HuH-7.5 (cell line): ENCODE measurements at regions not wholly inside any gene's neighbourhood (a gene's known extent, or its start where the extent isn't known, plus 50 kb on each side); places are given as distances from the start of the nearest gene placed in this dataset.

Experiments used
- DNase-seq: peaks from one replicate; pipeline ENCODE4 v3.0.0; 2011; ENCODE audit warnings: low spot score

- DNase-seq, result no peak
Observed at GRCh38 chr14:89628521-89628920, 211.5 kb upstream of the FOXN3 start.

DNA sequence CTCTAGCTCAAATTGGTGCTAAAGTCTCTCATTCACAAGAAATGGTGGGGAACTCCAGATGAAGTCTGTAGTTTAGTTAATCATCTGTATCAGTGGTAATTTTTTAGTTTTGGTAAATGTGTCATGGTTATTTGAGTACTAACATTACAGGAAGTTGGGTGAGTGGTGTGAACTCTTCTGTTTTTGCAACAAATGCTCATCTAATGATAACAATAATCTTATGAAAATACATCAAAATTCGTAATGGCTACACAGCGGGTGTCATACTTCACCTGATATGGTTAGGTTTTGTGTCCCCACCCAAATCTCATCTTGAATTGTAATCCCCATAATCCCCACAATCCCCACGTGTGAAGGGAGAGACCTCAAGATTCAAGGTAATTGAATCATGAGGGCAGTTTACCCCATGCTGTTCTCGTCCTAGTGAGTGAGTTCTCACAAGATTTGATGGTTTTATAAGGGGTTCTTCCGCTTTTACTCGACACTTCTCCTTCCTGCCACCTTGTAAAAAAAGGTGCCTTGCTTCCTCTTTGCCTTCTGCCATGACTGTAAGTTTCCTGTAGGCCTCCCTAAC lies 209.3 kb upstream of the FOXN3 start:
- no peak for DNase-seq

DNA sequence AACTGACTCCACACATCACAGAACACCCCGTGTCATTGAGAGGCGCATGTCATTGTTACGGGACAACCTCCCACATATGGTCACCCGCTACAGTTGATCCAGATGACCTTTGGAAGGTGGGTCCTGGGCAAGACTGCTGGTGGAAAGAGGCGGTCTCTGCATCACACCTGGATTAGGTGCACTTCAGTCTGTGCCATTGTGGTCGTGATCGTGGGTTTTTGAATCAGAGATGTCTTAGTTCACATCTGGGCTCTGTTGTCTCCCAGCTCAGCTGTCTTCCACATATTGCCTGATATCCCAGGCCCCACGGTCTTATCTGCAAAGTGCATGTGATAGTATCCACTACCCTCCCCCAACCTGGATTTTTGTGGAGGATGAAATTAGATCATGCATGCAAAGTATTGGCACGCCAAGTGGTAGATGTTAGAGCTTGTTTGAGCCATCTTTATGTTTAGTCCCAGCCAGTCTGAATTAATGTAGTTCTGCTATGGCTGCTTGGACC lies 208.7 kb upstream of the FOXN3 start:
- no peak for DNase-seq

DNA sequence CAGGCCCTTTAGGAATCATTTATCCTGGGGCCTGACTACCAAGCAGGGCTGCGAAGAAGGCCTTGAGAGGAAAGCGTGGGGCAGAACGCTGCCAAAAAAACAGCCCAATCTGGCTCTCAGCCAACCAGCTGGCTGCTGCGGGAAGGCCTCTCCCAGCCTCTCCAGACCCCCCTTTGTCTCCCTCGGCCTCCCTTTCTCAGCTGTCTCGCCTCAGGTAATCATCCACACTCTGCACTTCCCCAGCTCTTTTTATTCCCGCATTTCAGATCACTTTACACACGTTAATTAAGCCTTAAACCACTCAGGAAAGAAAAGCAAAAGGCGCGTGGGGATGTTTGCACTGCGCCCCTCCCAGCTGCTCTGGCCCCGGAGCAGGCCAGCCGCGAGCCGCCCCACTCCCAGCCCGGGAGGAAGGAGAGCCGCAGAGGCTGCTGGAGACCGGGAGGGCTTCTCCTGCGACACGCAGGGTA lies 208.2 kb upstream of the FOXN3 start:
- DNase-seq, result no peak

GRCh38 chr14:89624500-89625156 lies 207.6 kb upstream of the FOXN3 start:
- no peak for DNase-seq

GRCh38 chr14:89621791-89622638 lies 205.0 kb upstream of the FOXN3 start:
- DNase-seq, result no peak

GRCh38 chr14:89621009-89621421 lies 204.0 kb upstream of the FOXN3 start:
- no peak for DNase-seq

DNA sequence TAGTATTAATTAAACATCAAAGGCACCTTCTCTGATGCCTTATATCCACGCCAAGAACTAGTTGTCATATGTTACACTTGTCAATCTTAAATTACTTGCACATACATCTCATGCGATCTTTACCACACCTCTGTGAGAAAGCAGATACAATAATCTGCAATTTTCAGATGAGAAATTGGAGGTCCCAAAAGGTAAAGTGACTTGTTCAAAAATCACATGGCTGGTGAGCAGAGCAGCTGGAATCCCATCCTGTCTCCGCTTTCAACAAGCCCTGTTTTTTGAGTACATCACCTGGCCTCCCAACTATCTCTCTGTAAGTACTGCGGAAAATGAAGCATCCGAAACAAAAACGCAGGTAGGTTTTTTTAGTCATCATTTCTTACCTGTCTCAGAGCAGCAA lies 203.4 kb upstream of the FOXN3 start:
- no peak for DNase-seq

DNA sequence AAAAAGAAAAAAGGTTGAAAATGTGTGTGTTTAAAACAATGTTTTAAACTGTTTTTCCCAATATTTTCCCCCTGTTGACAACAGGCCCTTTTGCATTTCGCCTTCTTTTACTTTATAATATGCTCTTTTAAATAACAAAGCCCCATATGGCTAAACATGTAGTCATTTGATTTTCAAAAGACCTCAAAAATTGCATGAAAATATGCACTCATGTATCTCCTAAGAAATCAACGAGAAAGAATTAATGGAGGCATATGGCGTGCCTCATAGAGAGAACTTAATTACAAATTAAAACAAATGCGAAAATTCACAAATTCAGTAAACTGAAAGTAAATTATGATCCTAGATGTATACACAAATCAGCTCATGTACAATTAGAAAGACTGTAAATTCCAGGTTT lies 202.6 kb upstream of the FOXN3 start:
- no peak for DNase-seq

DNA sequence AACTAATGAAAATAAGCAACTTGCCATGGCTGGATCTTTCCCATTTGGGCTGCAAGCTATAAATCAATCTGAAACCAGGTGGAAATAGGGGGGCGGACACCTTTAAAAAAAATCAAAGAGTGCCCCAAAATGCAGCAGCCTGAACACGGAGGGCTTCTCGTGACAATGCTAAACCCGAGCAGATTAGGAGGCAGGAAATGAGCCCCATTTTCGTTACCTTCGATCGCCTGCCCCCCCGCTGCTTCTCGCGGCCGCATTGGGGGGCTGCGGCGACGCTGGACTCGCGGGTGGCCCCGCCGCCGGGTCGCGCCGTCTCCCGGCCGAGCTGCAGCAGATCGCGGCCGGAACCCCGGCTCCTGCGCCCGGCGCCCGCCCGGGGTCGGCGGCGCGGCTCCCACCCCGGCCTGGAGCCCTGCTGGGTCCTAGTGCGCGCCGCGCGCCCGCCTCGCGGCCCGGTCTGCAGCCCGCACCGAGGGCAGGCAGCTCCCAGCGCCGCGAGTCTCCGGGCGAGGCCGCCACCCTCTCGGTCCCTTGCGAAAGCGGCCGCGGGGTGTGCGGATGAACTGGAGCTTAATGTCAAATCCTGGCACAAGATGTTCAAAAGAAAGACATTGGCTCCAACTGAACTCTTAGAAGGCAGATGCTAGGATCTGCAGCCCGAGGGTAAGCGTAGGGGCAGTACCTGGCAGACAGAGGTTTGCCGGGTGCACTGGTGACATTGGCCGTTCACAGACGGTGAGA lies 201.9 kb upstream of the FOXN3 start:
- peak; percentile 67 for DNase-seq

- peak; percentile 50 for DNase-seq
Observed at GRCh38 chr14:89618330-89618708, 201.3 kb upstream of the FOXN3 start.

DNA sequence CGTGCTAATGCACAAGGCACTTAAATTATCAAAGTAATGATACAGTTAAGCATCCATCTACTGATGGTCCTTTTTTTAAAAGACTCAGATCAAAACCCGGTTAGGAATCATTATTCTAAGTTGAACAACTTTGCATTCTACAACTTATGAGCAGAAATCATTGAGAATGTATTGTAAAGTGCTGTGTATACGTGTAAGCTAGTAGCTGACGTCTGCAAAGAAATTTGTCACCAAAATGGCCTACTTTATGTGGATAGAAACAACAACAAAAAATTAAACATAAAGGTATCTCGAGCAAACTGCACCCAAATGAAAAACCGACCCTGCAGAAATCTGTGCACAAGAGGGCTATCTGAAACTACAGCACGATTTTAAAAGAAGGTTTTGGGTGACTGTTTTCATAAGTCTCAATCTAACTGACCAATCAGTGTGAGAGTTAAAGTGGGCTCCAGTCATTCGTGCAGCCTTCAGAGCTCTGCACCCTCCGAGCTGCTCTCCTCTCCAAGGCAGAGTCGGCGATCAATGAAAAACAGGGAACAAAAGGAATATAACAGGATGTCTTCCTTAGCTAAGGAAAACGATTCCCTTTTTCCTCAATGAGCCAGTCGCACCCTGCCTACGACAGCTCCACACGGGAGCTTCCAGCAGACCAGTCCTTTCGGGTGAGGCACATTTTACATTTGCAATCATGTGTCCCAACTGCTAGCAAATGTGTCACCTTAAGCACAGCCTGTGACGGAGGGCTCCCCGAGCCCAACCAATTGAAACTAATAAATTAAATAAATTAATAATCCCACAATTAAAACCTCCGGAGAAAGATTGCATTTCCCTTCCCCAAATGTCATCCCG lies 200.7 kb upstream of the FOXN3 start:
- no peak for DNase-seq

DNA sequence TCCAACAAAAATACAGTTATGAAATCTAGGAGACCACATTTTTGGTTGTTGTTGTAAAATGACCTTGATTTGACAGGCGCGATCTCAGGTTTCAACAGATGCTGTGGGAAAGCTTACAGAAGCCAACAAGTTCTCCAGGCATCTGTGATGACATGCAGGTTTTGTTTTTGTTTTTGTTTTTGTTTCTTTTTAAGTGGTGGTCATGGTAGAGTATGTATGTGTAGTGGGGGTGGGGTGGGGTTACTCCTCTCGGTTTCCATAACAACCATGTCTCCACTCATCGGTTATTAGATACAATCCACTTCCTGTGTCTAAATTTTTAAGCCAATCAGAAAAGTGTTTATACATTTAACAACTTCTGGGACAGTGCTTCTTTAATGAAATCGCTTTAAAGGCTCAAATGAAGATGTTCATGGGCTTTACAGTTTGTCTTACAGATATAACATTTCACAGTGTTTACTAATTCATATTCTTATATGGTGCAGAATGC lies 199.9 kb upstream of the FOXN3 start:
- DNase-seq, result no peak

DNA sequence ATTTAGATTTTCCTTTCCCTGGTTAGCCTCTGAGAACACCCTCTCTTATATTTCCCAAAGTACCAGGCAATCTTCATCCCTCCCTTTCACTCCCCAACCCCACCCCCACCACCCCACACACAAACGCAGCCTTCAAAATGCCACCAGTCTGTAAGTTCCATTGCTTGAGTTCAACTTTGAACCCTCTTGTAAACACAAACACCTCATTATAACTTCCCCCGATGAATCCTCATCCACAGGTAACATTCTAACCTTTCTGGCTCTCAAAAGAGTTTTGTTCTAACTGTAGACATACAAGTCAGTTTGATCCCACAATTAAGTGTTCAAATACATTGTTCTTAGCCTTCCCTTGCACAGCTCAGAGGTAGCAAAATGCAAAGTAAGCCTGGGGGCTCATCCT lies 199.4 kb upstream of the FOXN3 start:
- no peak for DNase-seq

GRCh38 chr14:89615421-89615820 lies 198.4 kb upstream of the FOXN3 start:
- no peak for DNase-seq

DNA sequence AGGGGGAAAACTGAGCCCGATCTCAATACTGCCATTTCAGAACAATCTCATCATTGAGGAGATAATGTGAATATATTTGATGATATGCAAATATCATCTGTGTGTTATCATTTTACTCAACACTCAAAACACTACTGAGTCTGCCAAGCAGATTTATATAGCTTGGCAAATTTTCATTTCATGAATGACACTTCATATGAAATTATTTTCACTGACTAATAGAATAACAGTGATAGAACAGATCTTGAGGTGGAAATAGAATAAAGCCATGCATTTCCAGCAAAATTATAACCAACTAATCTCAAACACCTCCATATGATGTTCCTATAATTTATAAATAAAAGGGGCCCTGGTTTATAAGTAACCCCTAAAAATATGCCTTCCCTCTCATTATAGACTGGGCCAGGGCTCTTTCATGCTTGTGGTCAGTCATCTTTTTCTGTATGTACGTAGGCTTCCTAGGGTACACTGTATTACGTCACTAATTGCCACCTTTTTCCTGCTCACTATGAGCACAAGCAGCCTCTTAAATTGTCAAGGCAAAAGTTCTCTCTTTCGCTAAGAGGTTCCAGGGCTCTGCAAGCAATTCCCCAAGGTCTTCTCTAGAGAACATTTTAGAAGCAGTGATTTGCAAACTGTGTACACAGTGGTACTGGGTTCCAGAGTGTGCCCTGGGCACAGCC lies 197.1 kb upstream of the FOXN3 start:
- no peak for DNase-seq

GRCh38 chr14:89613260-89614008 lies 196.4 kb upstream of the FOXN3 start:
- no peak for DNase-seq

DNA sequence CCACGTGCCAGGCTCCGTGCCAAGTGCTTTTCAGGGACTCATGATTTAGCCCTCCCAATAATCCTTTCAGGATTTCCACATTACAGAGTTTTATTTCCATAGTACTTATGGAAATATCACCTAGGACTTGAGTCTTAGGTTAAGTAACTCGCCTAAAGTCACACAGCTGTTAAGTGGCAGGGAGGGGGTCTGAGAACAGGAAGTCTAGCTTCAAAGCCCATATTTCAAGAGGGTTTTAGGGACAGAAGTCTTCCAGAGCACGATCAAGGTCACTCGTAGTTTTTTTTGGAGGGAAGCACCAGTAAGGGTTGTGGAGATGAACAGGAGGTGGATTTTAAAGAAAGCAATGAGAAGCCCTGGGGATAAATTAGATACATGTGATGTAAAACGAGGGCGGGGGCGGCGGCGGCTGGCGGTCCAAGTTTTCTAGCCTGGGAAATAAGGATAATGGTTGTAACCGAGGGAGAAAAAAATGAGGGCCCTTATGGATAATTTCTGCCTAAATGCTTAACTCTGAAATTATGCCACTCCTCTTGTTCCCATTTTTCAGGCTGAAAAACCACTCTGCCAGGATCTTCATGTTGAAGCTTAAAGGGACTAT lies 192.6 kb upstream of the FOXN3 start:
- DNase-seq, result no peak

DNA sequence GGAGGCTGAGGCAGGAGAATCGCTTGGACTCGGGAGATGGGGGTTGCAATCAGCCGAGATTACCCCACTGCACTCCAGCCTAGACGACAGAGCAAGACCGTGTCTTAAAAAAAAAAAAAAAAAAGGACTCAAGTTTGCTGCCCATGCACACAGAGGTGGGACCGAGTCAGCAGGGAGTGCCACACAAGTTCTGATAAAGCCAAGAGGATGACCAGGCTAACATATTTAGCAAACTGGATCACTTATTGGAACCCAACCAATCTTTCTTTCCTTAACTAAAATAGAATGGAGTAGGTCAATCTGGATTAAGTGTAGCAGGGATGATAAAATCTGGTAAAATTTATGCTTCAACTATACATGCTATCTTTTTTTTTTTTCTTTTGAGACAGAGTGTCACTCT lies 190.4 kb upstream of the FOXN3 start:
- DNase-seq, result no peak
